ELR (cell line): ENCODE measurements at regions not wholly inside any gene's neighbourhood (a gene's known extent, or its start where the extent isn't known, plus 50 kb on each side); places are given as distances from the start of the nearest gene placed in this dataset.

Experiments
- DNase-seq: peaks from one replicate; pipeline ENCODE4 v3.0.0-alpha.2; 2015; ENCODE audit warnings: low read depth

DNA sequence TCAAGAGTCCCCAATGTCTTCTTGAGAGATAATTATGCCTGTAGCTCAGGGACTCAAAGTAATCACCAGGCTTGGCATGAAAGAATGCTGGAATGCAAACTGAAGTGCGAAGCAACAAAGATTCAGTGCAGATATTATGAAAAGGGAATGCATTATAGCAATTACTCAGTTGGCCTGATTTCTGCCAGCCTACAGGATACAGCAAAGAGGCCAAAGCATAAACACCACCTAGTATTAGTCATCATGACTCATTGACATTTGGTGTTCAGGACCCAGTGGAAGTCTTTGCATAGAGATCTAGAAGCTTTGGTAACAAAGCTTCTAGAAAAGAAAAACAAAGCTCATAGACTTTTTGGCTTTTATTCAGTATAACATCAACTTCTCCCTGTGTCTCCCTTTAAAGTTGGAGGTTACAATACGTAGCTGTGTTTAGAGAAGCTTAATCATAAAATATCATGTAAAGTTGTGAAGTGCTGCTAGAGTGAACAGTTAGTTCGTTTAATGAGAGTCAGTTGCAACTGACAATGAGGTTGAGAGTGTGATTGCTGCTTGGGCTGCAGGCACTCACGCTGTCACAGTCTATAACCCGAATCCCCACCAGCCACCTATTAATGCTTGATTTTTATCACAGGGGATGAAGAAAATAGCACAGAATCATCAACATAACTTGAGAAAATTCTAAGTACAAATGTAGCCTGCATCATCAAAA, 932.7 kb downstream of the TFAP2A start:
- DNase-seq: peak; percentile 98

DNA sequence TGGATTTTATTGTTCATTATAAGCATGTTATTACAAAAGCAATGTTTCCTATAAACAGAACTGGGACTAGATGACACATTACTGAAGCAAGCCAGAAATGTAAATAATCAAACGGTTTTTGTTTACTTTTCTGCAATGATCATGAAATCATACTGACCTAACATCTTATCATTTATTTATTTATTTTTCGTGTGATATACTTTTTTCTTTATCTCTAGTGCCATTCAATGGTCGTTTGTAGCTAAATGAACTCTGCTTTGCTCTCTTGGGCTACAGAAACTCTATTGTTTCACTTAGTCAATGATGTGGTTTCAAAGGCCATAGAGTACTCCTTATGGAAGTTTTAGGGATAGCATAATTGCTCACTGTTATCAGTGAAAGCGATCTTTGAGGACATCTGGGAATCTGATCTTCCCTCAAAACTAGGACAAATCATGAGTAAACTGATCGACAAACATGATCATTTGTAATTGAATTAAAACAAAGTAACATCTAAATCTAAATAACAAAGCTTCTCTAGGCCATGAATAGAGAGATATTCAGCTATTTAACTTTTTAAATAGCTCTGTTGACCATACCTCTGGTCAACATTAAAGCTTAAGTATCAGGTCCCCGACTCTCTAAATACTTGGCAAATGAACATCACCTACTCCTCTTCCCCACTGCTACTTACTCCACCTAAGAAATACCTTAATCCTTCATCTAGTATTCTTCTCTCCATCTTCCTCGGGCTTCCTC, 933.4 kb downstream of the TFAP2A start:
- DNase-seq: peak; percentile 75

- no peak for DNase-seq
These were observed 946.6 kb downstream of the TFAP2A start for GRCh38 chr6:9468277-9468676.

- DNase-seq: peak; percentile 63
These were observed 947.1 kb downstream of the TFAP2A start for GRCh38 chr6:9467741-9468140.

DNA sequence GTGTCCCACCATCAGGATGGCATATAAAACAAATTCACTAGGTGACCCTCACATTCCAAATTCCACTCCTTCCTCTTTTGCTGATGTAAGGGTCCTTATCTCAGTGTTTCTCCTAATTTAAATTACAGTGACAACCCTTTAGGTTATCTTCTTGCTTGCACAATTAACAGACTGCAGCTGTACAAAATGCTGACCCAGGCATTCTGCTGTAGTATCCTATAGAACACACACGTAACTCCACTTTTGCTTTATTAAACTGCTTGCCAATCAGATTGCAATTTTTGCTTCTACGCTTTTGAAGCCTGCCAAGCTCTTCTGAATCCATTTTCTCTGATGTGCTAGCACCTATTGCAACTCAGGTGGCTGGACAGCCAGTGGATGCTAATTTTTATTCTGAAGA, 950.3 kb downstream of the TFAP2A start:
- DNase-seq: no peak

DNA sequence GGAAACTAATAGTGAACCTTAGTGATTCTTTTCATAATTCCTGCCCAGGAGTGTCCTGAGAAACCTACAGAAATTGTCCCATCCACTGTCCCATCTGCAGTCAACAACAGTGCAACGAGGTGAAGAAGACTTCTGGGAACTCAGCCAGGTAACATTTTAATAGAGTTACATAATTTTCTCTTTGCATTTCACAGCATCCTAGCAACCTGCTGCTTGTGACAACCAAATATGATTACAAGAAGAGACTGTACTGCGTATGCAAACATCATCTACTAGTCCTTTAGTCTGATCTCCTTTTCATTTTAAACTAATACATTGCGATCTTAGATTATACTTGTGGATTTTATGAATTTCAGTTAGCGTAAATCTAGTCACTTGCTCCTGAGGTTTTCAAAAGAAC, 951.6 kb downstream of the TFAP2A start:
- DNase-seq: no peak

DNA sequence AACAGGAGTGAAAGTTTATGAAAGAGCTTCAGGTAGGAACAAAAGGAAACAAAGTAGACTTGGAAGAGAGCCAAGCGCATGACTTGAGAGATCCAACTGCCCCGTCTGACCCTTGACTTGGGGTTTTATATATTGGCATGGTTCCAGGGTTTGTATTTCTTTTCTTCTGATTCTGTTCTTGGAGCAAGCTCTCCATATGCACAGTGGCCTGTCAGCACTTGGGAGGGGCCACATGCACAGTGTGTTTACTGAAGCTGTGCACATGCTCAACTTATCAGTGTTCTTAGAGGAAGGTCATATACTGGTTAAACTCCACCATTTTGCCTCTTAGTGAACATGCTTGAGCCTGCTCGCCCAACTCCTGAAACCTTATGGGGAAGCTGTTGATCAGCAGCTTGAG, 953.7 kb downstream of the TFAP2A start:
- DNase-seq: no peak

DNA sequence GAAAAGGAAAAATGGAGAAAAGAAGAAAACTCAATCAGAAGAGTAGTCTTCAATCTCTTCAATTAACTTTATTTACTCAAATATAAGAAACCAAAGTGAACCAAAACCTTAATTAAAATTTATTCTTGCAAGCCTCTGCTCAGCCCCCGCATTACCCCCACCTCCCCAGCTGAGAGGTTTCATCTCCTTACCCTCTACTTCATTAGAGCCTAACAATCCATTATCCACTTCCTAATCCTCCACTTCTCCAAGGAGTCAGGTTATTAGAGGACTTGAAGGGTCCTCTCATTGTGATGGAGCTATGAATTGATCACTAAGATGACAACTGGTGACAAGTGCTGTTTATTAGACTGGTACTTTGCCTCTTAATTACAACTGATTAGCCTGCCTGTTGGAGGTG, 956.5 kb downstream of the TFAP2A start:
- no peak for DNase-seq

- DNase-seq: no peak
These were observed 958.8 kb downstream of the TFAP2A start for GRCh38 chr6:9455864-9456658.

DNA sequence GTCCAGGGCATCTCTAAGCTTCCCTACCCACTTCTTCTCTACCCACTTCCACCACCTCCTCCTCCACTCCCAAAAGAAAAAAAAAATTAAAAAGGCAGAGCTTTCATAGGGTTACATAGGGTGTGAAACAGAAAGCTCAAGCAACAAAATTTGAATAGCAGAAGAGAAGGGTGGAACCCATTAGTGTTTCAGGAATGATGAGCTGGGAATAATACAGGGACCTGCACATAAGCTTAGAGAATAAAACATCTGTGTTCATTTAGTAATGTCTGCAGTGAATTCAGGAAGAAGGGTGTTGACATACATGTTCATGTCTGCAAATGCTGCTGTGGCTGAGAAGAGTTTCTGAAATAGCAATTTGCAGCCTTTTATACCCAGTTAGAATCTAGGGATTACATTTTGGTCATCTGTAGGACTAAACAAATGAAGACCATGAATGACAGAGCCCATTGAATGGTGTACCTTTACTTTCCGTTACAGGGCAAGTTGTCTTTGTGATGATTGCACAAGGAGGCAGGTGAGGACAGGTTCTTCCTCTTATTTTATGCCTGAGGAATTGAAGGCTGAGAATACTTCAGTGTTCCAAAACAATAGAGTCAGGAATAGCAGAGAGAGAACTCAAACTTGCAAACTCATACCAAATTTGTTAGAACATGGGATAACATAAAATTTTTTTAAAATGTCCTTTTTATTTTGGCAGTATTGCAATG, 975.1 kb downstream of the TFAP2A start:
- no peak for DNase-seq

- DNase-seq: peak; percentile 62
These were observed 977.0 kb downstream of the TFAP2A start for GRCh38 chr6:9437836-9438235.

DNA sequence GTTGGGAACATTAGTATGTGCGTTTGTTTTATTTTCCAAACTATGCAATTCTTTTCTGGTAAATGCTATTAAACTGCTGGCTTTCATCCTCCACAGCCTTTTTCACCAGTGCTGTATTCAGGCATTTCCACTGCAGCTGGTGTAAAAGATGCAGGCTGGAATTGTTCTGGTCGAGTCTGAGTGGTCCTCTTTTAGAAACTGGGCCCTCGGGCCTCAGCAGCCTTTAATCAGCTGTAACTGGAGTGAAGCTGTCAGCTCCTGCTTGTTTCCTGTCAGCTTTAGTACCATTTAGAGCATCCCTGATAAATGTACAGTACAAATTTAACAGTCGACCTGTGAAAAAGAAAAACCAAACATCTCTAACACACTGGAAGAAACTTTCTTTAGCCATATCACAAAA, 979.6 kb downstream of the TFAP2A start:
- DNase-seq: no peak

DNA sequence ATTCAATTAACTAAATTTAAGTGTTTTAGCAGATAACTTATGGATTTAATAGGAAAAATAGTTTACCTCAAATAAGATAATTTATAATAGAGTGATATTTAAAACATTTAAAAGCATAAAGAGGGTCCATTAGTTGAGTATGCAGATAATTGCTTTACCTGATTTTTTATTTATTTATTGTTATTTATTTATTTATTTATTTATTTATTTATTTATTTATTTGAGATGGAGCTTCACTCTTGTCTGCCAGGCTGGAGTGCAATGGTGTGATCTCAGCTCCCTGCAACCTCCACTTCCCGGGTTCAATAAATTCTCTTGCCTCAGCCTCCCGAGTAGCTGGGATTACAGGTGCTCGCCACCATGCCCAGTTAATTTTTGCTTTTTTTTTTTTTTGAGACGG, 982.9 kb downstream of the TFAP2A start:
- DNase-seq: no peak

GRCh38 chr6:9428421-9429172, 986.3 kb downstream of the TFAP2A start:
- peak; percentile 20 for DNase-seq

DNA sequence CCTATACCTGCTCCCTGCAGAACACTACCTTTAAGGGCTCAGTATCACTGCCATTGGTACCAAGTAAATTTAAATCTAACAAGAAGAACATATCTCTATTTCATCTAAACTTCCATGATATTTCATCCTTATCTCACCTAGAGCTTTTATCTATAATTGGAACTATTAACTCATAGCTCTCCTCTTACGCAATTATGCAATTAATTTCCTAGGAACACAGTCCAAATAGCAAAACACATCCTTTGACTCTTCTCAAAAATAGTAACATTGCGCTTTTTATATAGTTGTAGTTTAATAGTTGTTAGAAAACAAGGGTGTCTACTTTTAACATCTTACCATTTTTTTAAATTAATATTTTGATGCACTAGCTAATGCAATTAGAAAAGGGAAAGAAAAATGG, 986.8 kb upstream of the SLC35B3 start:
- no peak for DNase-seq

GRCh38 chr6:9420316-9421015, 985.1 kb upstream of the SLC35B3 start:
- no peak for DNase-seq

DNA sequence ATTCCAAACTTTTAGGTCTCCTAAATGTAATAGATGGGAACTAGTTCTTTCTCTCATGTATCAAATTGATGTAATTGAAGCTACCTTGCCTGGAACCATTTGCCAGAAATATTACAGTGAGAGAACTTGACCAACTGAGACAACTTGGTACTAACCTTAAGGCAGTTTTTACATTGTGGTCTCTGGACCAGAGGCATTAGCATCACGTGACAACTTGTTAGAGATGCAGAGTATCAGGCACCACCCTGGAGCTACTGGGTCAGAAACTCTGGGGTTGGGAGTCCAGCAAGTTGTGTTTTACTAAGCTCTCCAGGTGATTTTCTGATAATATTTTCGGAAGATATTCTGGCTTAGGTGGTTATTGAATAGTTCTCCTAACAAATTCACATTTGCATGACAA, 982.1 kb upstream of the SLC35B3 start:
- DNase-seq: no peak

DNA sequence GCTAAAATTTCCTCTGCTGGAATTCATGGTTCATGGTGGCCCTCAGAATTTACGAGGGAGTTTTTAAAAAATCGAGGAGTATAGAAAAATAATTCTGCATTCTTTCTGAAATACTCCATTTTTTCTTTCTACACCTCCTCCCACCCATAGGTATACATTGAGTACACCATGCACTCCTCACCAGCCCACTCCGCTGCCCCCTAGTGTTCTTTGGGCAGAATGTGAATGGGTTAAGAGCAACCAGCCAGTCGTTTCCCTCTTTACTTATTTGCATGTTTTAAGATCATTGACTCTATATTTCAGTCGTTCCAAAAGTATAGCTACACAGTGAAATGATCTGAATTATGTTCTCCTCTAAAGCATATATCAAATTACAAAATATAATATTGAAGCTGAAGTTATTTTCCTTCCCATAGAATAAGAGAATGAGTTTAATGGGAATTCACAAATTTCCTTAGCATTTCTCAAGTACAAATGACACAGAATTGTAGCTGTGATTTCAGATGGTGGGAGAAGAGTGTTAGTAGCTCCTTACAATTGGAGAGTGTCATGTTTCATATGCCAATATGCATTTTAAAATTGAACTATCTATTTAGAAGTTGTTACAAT, 977.7 kb upstream of the SLC35B3 start:
- DNase-seq: peak; percentile 65

DNA sequence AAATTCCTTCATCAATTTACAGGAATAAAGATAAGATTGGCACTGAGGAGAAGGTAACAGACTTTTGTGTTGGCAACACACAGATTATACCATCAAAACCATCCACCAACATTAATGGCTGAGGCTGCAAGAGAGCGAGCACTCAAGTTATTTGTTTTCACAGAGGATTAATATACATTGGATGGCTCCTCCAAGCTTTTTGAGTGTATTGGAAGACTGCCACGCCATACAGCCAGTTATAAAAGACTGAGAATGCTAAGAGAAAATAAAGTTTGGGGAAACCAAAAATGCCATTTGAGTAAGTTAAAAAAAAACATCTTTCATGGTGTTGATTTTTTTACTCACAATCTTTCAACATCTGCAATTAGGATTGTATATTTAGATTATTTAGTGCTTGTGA, 973.8 kb upstream of the SLC35B3 start:
- no peak for DNase-seq

GRCh38 chr6:9408402-9409117, 973.2 kb upstream of the SLC35B3 start:
- no peak for DNase-seq
